Activated CD4-positive, alpha-beta T cell treated with anti-CD3 and anti-CD28 coated beads, Interleukin-2, amount 10 ng/mL, durations not matched to agents 24 days and 14 days (primary cell): ENCODE measurements at regions not wholly inside any gene's neighbourhood (a gene's known extent, or its start where the extent isn't known, plus 50 kb on each side); places are given as distances from the start of the nearest gene placed in this dataset.

Source experiments
- DNase-seq: peaks from one replicate; pipeline ENCODE4 v3.0.0; 2022
- H3K27ac Mint-ChIP-seq: one replicate; pipeline ENCODE4 v1.8.0; 2022; ENCODE audit warnings: mild to moderate bottlenecking, mixed read lengths
- H3K27me3 Mint-ChIP-seq: one replicate; pipeline ENCODE4 v1.8.0; 2022; ENCODE audit warnings: mixed read lengths
- H3K36me3 Mint-ChIP-seq: one replicate; pipeline ENCODE4 v1.8.0; 2022; ENCODE audit warnings: low read depth, mild to moderate bottlenecking, mixed read lengths
- H3K4me1 Mint-ChIP-seq: one replicate; pipeline ENCODE4 v1.8.0; 2021; ENCODE audit warnings: mixed read lengths
- H3K4me3 Mint-ChIP-seq: one replicate; pipeline ENCODE4 v1.8.0; 2022; ENCODE audit warnings: mild to moderate bottlenecking, moderate library complexity, mixed read lengths
- H3K9me3 Mint-ChIP-seq: one replicate; pipeline ENCODE4 v1.8.0; 2021; ENCODE audit warnings: mixed read lengths
- intact Hi-C: fragments of 100-400 bp; cut with micrococcal nuclease; formaldehyde crosslinking; loops from one replicate; pipeline ENCODE4 v1.15.1; 2023

- intact Hi-C loops: no loop called here
- Mint-ChIP-seq H3K4me1 (no peaks in the 10 kb centered on the region), H3K9me3 (peaks cover 7% of the 10 kb centered on the region), H3K36me3 (no peaks in the 10 kb centered on the region), H3K27me3 (no peaks in the 10 kb centered on the region), H3K27ac (no peak overlapping the region), H3K4me3 (no peak overlapping the region)
- DNase-seq: no peak
Observed at GRCh38 chr2:104236491-104236890, 617.4 kb upstream of the POU3F3 start.

GRCh38 chr2:104240984-104241383 is 612.9 kb upstream of the POU3F3 start:
- Mint-ChIP-seq H3K4me1 (no peaks in the 10 kb centered on the region), H3K36me3 (no peaks in the 10 kb centered on the region), H3K27me3 (no peaks in the 10 kb centered on the region), H3K4me3 (no peak overlapping the region), H3K27ac (no peak overlapping the region), H3K9me3 (peaks cover 15% of the 10 kb centered on the region)
- DNase-seq: no peak
- intact Hi-C loops: no loop called here

GRCh38 chr2:104249629-104250028 is 604.3 kb upstream of the POU3F3 start:
- H3K4me3 Mint-ChIP-seq: no peak overlapping the region
- H3K9me3 Mint-ChIP-seq: peaks cover 3% of the 10 kb centered on the region
- H3K27ac Mint-ChIP-seq: no peak overlapping the region
- no peaks in the 10 kb centered on the region for H3K36me3 Mint-ChIP-seq
- intact Hi-C loops: no loop called here
- H3K27me3 Mint-ChIP-seq: no peaks in the 10 kb centered on the region
- H3K4me1 Mint-ChIP-seq: no peaks in the 10 kb centered on the region
- no peak for DNase-seq

GRCh38 chr2:104250635-104251034 is 603.3 kb upstream of the POU3F3 start:
- H3K4me3 Mint-ChIP-seq: no peak overlapping the region
- H3K9me3 Mint-ChIP-seq: peaks cover 3% of the 10 kb centered on the region
- H3K36me3 Mint-ChIP-seq: no peaks in the 10 kb centered on the region
- H3K27me3 Mint-ChIP-seq: no peaks in the 10 kb centered on the region
- DNase-seq: no peak
- H3K27ac Mint-ChIP-seq: no peak overlapping the region
- intact Hi-C loops: no loop called here
- no peaks in the 10 kb centered on the region for H3K4me1 Mint-ChIP-seq

- intact Hi-C loops: no loop called here
- no peak overlapping the region for H3K4me3 Mint-ChIP-seq
- no peak for DNase-seq
- H3K9me3 Mint-ChIP-seq: no peaks in the 10 kb centered on the region
- H3K4me1 Mint-ChIP-seq: no peaks in the 10 kb centered on the region
- H3K27ac Mint-ChIP-seq: no peak overlapping the region
- H3K36me3 Mint-ChIP-seq: no peaks in the 10 kb centered on the region
- no peaks in the 10 kb centered on the region for H3K27me3 Mint-ChIP-seq
Observed at GRCh38 chr2:104254017-104254416, 599.9 kb upstream of the POU3F3 start.

GRCh38 chr2:104262714-104263113 is 591.2 kb upstream of the POU3F3 start:
- intact Hi-C loops: no loop called here
- Mint-ChIP-seq H3K4me3 (no peak overlapping the region), H3K27me3 (no peaks in the 10 kb centered on the region), H3K9me3 (no peaks in the 10 kb centered on the region), H3K4me1 (no peaks in the 10 kb centered on the region), H3K36me3 (no peaks in the 10 kb centered on the region), H3K27ac (no peak overlapping the region)
- DNase-seq: no peak

GRCh38 chr2:104279646-104280045 is 574.3 kb upstream of the POU3F3 start:
- DNase-seq: no peak
- H3K9me3 Mint-ChIP-seq: no peaks in the 10 kb centered on the region
- no peaks in the 10 kb centered on the region for H3K36me3 Mint-ChIP-seq
- no peaks in the 10 kb centered on the region for H3K4me1 Mint-ChIP-seq
- intact Hi-C loops: no loop called here
- no peak overlapping the region for H3K4me3 Mint-ChIP-seq
- H3K27me3 Mint-ChIP-seq: no peaks in the 10 kb centered on the region
- no peak overlapping the region for H3K27ac Mint-ChIP-seq

- no peaks in the 10 kb centered on the region for H3K4me1 Mint-ChIP-seq
- H3K4me3 Mint-ChIP-seq: no peak overlapping the region
- no peaks in the 10 kb centered on the region for H3K9me3 Mint-ChIP-seq
- H3K27me3 Mint-ChIP-seq: no peaks in the 10 kb centered on the region
- H3K27ac Mint-ChIP-seq: no peak overlapping the region
- intact Hi-C loops: no loop called here
- DNase-seq: no peak
- no peaks in the 10 kb centered on the region for H3K36me3 Mint-ChIP-seq
Observed at GRCh38 chr2:104280216-104280615, 573.7 kb upstream of the POU3F3 start.

- Mint-ChIP-seq H3K4me1 (no peaks in the 10 kb centered on the region), H3K9me3 (no peaks in the 10 kb centered on the region), H3K27me3 (no peaks in the 10 kb centered on the region), H3K27ac (no peak overlapping the region), H3K4me3 (no peak overlapping the region), H3K36me3 (no peaks in the 10 kb centered on the region)
- intact Hi-C loops: no loop called here
- DNase-seq: peak; percentile 39
Observed at GRCh38 chr2:104286841-104287240, 567.1 kb upstream of the POU3F3 start.

GRCh38 chr2:104289651-104290565 is 564.0 kb upstream of the POU3F3 start:
- DNase-seq: peak; percentile 24
- intact Hi-C loops: no loop called here
- no peaks in the 10 kb centered on the region for H3K27me3 Mint-ChIP-seq
- H3K4me3 Mint-ChIP-seq: no peak overlapping the region
- no peaks in the 10 kb centered on the region for H3K4me1 Mint-ChIP-seq
- no peak overlapping the region for H3K27ac Mint-ChIP-seq
- H3K36me3 Mint-ChIP-seq: no peaks in the 10 kb centered on the region
- H3K9me3 Mint-ChIP-seq: no peaks in the 10 kb centered on the region

GRCh38 chr2:104290566-104290891 is 563.4 kb upstream of the POU3F3 start:
- H3K4me1 Mint-ChIP-seq: no peaks in the 10 kb centered on the region
- no peak overlapping the region for H3K27ac Mint-ChIP-seq
- no peak overlapping the region for H3K4me3 Mint-ChIP-seq
- DNase-seq: no peak
- H3K36me3 Mint-ChIP-seq: no peaks in the 10 kb centered on the region
- no peaks in the 10 kb centered on the region for H3K27me3 Mint-ChIP-seq
- intact Hi-C loops: no loop called here
- H3K9me3 Mint-ChIP-seq: no peaks in the 10 kb centered on the region

GRCh38 chr2:104312684-104313083 is 541.2 kb upstream of the POU3F3 start:
- H3K27ac Mint-ChIP-seq: no peak overlapping the region
- no peak overlapping the region for H3K4me3 Mint-ChIP-seq
- intact Hi-C loops: no loop called here
- peaks cover 4% of the 10 kb centered on the region for H3K9me3 Mint-ChIP-seq
- no peaks in the 10 kb centered on the region for H3K4me1 Mint-ChIP-seq
- no peaks in the 10 kb centered on the region for H3K36me3 Mint-ChIP-seq
- peak; percentile 16 for DNase-seq
- no peaks in the 10 kb centered on the region for H3K27me3 Mint-ChIP-seq

- Mint-ChIP-seq H3K36me3 (no peaks in the 10 kb centered on the region), H3K4me1 (no peaks in the 10 kb centered on the region)
- intact Hi-C loops: no loop called here
Observed at GRCh38 chr2:104318001-104318665, 535.8 kb upstream of the POU3F3 start.

GRCh38 chr2:104321116-104321795 is 532.7 kb upstream of the POU3F3 start:
- no peaks in the 10 kb centered on the region for H3K4me1 Mint-ChIP-seq
- no peak overlapping the region for H3K27ac Mint-ChIP-seq
- intact Hi-C loops: no loop called here
- H3K36me3 Mint-ChIP-seq: no peaks in the 10 kb centered on the region
- no peak for DNase-seq
- peaks cover 14% of the 10 kb centered on the region for H3K27me3 Mint-ChIP-seq
- H3K9me3 Mint-ChIP-seq: no peaks in the 10 kb centered on the region
- no peak overlapping the region for H3K4me3 Mint-ChIP-seq

More at GRCh38 chr2:104318001-104318665, 535.8 kb upstream of the POU3F3 start:
- no peaks in the 10 kb centered on the region for H3K9me3 Mint-ChIP-seq
- H3K27ac Mint-ChIP-seq: no peak overlapping the region
- H3K4me3 Mint-ChIP-seq: no peak overlapping the region
- peaks cover 12% of the 10 kb centered on the region for H3K27me3 Mint-ChIP-seq
- no peak for DNase-seq
